Posterior cingulate gyrus (tissue), 11 donors: ENCODE measurements at regions not wholly inside any gene's neighbourhood (a gene's known extent, or its start where the extent isn't known, plus 50 kb on each side); places are given as distances from the start of the nearest gene placed in this dataset.

ENCODE experiments used
- DNase-seq, 10 donors: peaks; one replicate each; pipeline versions ENCODE4 v3.0.0 to v3.0.0-alpha.2; 2020 to 2021; ENCODE audit warnings: mixed read lengths in 3 of 10
- intact Hi-C: fragments of 100-400 bp; cut with DNase I; formaldehyde crosslinking; loops from one replicate; pipeline ENCODE4 v1.15.1; 2023

DNA sequence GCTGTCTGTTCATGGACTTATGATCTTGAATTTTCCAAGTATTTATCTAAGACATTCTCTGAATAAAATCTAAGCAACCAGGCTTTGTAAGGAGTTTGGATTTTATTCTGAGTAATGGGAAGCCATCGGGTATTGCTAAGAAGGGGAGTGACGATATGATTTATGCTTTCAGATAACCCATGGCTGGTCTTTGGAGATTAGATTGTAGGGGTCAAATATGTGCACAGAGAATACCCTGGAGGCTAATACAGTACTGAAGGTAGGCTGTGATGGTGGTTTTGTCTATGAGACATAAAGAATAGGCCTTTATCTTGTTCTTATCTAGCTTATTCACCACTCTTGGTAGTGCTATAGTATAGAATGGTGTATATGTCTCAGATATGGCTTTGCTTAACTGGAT, 60.0 kb upstream of the C5orf46 start:
- DNase-seq: no peak
- intact Hi-C loops: no loop called here

DNA sequence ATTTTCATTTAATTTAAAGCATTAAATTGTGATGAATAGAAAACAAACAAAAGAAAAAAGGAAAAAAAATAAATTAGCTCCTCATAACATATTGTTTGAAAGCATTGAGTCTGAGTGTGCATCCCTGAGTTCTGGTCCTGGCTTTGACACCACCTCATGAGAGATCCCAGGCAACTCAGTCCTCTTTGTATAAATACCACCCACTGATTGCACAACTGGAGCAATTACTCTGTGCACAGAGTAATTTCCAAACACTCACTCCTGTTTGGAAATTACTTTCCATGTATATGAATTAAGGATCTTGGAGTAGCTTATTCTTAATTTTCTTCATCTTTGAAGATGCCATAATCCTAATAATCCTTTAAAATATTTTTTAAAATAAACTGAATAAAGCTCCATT, 59.4 kb upstream of the C5orf46 start:
- DNase-seq: no peak

DNA sequence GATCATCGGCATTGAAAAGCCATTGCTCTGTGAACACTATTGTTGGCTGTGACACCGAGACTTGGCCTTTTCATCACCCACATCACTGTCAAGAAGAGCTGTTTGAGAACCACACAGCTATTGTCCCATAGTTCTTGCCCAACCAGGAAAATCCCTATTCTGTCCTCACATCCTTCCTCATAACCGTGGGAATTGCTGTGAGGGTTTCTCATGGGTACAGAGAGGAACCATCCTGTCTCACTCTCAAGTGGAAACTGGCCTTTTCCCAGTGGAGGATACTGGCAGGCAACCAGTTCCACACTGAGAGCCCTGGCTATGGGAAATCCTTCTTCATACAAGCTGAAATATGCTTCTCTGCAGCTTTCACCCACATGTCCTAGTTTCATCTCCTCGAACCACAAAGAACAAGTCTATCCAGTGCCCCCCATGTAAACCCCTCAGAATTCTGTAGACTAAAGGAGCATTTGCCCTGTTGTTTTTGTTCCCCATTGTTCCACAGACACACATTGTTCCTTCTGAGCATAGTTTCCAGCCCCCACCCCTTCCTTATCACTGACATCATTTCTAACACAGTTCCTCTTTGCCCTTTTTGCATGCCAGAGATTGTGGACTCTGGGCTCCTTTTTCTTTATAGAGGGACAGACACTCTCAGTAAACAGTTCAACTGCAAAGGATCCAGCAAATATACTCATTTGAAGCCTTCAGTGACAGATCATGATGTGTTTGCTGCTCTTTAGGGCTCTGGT, 57.8 kb upstream of the C5orf46 start:
- DNase-seq: peak in 1 of 10 donors; percentile 11
- intact Hi-C loops: no loop called here

More for the DNA sequence above, 59.4 kb upstream of the C5orf46 start:
- intact Hi-C loops: no loop called here

DNA sequence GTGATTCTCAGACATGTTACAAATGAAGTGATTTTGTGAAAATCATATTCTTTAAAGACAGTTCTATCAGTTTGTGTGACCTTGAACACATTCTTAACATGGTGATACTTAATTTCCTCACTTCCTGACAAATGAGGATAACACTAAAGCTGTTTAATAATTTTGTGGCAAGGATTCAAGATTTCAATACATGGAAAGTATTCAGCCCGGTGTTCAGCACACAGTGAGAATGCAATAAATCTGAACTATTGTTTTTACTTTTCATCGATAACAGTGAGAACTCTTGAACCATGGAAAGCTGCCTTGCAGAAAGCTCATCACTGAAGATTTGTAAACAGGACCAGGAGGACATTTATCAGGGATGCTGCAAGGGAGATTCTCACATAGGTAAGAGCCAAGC, 57.1 kb upstream of the C5orf46 start:
- intact Hi-C loops: no loop called here
- DNase-seq: no peak

DNA sequence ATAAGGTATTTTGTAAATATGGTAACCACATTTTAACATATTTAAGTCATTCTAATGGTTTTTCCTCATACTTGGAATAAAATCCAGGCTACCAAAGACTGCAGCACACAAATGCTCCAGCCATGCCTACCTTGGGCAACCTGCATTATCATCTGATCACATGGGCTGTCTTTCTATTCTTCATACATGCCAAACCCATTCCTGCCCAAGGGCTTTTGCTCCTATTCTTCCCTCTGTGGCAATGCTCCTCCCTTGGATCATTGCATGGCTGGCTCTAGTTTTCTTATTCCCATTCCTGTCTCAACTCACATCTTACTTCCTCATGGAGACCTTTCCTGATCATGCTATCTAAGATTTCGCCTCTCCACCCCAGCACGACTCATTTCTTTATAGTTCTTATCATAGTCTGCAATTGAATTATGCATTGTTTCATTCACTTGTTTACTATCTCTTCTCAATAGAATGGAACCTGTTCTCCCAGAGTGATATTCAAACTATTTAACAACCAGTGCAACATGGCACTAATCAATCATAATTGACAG, 54.9 kb upstream of the C5orf46 start:
- DNase-seq: no peak
- intact Hi-C loops: no loop called here

DNA sequence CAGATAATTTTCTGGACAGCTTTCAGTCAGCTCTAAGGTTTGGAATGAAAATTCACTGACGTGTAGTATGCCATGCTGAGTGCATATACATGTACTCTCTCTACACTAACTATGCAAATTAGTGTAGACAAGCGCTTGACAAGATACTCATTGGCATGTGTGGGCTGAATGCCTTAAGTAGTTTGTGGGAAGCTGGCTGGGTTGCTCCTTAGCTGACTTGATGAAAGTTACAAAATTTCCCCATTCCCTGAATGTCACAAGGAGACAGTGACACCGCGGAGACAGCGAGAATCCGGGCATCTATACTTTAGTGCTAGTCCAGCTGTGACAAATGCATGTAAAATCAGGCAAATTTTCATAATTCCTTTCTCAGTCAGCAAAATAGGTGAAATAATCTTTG, 51.6 kb upstream of the C5orf46 start:
- no peak for DNase-seq
- intact Hi-C loops: no loop called here

DNA sequence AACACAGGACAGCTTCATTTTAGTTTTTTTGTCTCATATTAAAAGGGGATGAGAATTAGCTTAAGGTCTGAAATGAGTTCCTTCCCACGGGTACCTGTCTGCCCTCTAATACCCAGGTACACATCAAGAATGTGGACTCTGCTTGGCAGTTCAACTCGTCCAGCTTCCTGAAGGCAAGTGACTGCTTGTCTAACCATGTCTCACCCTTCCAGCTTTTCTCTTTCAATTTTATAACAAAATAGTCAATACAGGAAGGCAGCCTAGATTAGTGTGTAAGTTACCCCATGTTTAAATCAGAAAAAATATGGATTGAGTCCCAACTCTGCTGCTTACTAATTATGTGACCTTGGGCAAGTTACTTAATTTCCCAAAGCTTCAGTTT, 50.5 kb upstream of the C5orf46 start:
- DNase-seq: no peak
- intact Hi-C loops: no loop called here

DNA sequence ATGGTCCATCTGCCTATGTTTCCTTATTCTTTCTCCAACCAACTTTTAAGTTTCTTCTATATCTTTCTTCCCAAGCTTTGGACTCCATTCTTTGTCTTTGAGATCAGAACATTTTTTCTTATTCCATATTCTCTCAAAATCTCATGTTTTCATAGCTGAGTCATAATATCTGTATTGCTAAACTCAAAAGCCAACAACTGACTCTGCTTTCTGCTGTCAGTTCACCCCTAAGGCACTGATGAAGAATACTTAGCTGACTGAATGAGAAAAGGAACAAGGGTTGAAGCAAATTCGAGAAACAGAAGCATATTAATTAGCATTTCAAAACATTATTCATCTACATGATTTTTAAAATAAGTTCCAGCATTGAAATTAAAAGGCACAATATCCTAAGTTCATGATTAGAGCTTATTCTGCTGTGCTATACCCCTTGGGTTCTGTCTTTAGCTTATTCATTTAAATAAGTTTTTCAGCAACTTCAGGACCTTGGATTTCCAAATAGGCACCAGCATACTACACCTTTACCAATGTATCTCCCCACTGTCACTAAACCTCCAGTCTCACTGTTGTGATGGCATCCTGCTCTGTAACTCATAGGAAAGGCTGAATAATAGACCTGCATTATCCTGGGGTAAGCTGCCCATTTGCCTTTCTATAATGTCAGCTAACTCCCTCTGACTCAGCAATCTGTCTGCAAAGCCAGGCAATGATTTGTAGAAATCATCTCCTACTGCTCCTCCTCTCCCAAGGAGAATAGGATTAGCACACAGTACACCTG, 49.9 kb upstream of the C5orf46 start:
- no peak for DNase-seq
- intact Hi-C loops: no loop called here
